A673 (cell line): ENCODE measurements at regions not wholly inside any gene's neighbourhood (a gene's known extent, or its start where the extent isn't known, plus 50 kb on each side); places are given as distances from the start of the nearest gene placed in this dataset.
"Not testable (repeated sequence)": the region's sequence is repeated elsewhere in the genome, so short reads cannot be mapped to it uniquely, and the experiment has no call there.

Source experiments
- CTCF ChIP-seq: fragments of 300-800, 200-600 bp; sonication (generic); conservative IDR thresholded peaks from 2 replicates; pipeline ENCODE4 v1.5.1; 2017; ENCODE audit warnings: low read depth, mild to moderate bottlenecking, antibody characterized with exemption, low read length, moderate library complexity, mixed read lengths
- EZH2 ChIP-seq: fragments of 200-600 bp; sonication (generic); IDR thresholded peaks from 2 replicates; pipeline ENCODE4 v1.6.1; 2017; ENCODE audit warnings: borderline replicate concordance, low read depth, mild to moderate bottlenecking, mixed read lengths, antibody characterized with exemption, low read length; ENCODE audit not compliant: poor library complexity, severe bottlenecking

DNA sequence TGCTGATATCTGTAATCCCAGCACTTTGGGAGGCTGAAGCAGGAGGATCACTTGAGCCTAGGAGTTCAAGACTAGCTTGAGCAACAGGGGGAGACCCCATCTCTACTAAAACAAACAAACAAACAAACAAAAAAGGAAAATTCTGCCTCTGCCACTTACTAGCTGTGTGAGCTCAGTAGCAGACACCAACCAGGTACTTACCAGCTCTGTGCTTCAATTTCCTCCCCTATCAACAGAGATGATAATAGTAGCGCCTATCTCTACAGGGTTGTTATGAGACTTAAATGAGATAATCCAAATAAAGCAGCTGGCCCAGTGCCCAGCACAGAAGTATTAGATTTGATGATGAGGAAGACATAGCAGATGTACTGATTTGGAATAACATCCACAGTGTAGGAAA, 120.3 kb downstream of the LRRC37A3 start:
- TF ChIP-seq CTCF, EZH2: not testable (repeated sequence)
